ENCODE measurements at regions not wholly inside any gene's neighbourhood (a gene's known extent, or its start where the extent isn't known, plus 50 kb on each side); places are given as distances from the start of the nearest gene placed in this dataset.

- no peak for DNase-seq
These were observed 416.3 kb downstream of the SHANK2 start for GRCh38 chr11:70836071-70836470.

GRCh38 chr11:70838198-70838597, 414.2 kb downstream of the SHANK2 start:
- DNase-seq, result no peak

DNA sequence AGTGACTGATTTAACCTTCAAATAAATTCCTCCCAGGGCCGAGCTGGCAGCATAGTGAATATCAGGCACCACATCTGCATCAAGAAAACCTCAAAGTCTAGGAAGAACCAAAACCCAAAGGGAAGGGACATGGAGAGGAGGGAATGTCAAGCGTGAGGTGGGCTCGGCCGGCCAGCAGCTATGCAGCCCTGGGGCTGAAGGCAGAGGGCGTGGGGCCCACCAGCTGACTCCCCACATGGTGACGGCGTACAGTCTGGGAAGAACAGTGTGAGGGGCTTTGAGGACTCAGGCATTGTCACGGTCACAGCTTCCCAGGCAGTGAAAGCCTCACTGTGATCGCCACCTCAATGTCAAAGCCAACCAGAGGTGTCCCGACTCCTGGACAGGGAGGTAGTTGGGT, 412.5 kb downstream of the SHANK2 start:
- no peak for DNase-seq

- no peak for DNase-seq
These were observed 411.1 kb downstream of the SHANK2 start for GRCh38 chr11:70841264-70841663.

DNA sequence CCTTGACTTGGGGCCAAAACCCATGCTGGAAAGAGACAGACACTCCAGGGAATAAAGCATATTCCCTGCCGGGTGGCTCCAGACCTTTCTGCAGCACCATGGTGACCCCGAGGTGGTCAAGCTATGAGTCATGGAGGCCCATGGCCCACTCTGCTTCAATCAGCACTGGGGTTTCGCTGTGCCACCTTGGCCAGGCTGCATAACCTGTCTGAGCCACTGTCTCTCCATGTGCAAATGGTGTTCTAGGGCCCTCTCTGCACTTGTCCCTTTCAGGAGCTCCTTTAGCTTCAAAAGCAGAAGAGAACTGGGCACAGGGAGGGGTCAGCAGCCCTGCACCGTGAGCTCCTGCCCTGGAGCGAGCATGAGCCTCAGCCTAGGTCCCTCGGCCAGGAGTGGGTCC, 410.1 kb downstream of the SHANK2 start:
- DNase-seq, result no peak

DNA sequence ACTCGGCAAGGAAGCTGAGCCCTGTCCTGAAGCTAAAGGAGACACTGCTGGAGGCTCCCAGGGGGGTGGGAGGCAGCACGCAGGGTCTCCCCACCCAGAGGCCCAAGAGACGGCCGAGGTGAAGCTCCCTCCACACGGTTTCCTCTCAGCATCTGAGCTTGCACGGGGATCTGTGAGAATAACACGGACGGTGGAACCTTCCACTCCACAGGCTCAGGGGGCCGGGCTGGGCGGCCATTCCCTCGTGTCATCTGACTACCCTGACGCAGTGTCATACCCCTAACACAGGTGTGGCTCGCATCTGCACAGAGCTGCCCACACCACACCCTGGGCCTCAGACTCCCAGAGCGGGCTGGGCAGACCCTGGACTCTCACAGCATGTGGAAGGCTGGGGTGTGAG, 409.7 kb downstream of the SHANK2 start:
- no peak for DNase-seq

DNA sequence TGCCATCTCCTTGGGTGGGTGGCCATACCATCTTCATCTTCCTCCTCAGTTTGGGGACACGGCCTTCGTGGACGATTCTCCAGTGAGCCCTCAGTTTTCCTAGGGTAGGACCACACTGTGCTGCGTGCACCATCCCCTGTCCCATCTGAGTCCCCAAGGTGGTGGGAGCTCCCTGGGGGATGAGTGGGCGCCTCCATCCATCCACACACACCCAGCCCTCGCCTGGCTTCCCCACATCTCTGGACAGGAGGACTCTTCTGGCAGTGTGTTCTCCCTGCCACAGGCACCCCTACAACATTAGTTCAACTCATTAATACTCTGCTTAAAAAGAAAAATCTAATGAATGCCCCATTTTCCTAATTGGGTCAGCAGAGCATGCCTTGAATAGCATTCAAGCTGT, 408.5 kb downstream of the SHANK2 start:
- DNase-seq, result no peak

GRCh38 chr11:70844387-70844786, 408.0 kb downstream of the SHANK2 start:
- no peak for DNase-seq

- no peak for DNase-seq
These were observed 406.8 kb downstream of the SHANK2 start for GRCh38 chr11:70845591-70846041.

GRCh38 chr11:70846781-70847655, 405.4 kb downstream of the SHANK2 start:
- no peak for DNase-seq

GRCh38 chr11:70848243-70848750, 404.1 kb downstream of the SHANK2 start:
- DNase-seq, result no peak

DNA sequence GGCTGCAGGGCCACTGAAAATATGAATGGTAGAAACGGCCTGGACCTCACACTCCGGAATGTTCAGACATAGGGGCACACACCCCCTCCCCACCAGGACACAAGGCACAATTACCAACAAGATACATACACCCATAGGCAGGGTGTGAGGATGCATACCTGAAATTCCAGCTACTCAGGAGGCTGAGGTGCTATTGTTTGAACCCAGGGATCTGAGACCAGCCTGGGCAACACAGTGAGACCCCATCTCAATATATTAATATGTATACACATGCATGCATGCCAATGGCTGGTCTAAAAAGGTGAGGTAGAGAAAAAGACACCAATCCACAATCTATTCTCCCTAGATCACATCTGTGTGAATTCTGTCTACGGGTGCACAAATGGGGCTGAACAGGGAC, 403.3 kb downstream of the SHANK2 start:
- no peak for DNase-seq

DNA sequence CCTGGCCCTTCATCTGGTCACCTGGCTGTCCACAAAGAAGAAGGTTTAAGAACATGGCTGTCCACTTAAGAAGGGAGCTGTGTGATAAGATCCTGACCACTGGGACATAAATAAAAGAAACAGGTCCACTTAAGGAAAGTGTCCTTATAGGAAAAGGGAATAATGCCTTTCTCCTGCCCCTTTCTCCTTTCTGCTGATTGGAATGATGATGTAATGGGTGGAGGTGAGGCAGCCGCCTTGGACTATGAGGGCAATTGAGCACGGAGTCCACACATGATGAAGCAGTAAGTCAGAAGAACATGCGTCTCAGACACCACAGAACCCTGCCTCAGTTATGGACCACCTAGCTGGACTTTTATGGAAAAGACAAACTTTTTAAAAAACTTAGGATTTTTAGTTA, 401.1 kb downstream of the SHANK2 start:
- no peak for DNase-seq

- no peak for DNase-seq
These were observed 400.5 kb downstream of the SHANK2 start for GRCh38 chr11:70851907-70852306.

GRCh38 chr11:70853068-70853769, 399.2 kb downstream of the SHANK2 start:
- DNase-seq, result no peak

GRCh38 chr11:70853770-70854108, 398.6 kb downstream of the SHANK2 start:
- no peak for DNase-seq

GRCh38 chr11:70854201-70854600, 398.2 kb downstream of the SHANK2 start:
- DNase-seq, result no peak

DNA sequence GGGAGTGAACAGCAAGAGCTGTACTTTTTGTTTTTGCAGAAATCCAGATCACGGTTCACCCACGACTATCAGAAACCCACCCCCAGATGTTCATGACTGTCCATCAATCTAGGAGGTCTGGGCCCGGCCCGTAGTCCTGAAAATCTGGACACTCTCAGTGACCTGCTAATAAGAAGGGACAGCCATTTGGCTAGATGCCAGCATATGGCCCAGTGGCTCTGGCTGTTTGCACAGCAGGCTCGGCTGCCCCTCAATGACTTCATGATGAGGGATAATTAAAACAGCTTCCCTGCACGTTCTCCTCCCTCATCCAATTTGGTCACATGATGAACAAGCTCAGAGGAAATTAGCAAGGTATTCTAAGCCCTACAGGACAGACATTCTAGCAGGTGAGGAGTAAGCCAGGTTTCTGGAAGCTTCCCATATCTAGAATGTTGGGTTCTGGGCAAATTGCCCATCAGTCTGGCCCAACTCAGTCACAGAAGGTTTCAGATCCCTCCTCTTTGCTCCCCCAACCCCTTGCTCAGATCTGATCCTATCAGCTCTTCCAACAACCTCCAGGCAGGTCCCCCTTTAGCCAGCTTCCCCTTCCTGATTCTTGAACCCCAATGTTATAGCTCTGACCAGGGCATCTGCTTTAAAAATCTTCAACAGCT, 397.3 kb downstream of the SHANK2 start:
- no peak for DNase-seq

GRCh38 chr11:70857894-70858293, 394.5 kb downstream of the SHANK2 start:
- no peak for DNase-seq

DNA sequence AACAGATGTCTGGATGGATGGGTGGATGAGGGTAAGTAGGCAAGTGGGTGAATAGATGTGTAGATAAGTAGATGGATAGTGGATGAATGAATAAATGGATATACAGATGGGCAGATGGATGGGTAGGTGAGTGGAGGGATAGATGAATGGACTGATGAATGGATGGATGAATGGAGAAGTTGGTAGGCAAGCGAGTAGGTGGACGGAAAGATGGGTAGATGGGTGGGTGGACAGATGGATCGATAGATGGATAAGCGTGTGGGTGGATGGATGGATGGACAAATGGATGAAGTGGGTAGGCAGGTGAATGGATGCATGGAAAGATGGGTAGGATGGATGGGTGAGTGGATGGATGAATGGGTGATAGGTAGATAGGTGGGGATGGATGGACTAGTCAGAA, 393.2 kb downstream of the SHANK2 start:
- DNase-seq, result no peak

DNA sequence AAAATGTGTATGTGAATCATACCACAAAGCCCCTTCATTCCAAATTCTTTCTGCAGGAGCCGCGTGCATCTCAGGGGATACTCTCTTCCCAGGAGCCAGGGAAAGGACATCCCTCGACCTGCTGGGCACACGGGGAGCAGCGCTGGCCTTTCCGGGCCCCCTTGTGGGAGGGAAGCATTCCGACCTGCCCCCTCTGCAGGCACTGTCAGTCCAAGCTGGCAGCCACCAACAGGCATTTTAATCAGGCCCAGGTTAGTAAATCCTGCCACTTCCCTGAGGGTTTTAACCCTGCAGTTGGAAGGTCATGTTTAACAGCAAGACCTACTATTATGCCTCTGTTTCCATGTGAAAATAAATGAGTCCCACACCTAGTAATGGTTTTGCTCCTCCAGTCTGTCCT, 391.5 kb downstream of the SHANK2 start:
- no peak for DNase-seq

GRCh38 chr11:70861559-70861958, 390.8 kb downstream of the SHANK2 start:
- no peak for DNase-seq

DNA sequence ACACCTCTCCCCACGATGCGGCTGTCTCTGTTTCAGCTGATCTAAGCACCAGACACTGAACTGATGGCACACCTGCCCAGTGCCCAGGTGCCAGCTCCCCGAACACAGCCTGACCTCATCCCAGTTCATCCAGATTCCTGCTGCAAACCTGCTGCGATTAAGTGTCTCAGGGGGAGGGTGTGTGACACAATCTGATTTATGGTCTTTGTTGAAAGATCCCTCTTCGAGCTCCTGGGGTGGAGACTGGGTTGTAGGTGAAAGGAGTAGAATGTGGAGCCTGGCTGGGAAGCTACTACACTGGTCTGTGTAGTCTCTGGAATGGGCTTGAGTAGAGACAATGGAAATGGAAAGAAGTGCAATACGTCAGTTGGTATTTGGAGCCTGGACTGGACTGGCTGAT, 390.3 kb downstream of the SHANK2 start:
- DNase-seq, result no peak

GRCh38 chr11:70863186-70863585, 389.2 kb downstream of the SHANK2 start:
- no peak for DNase-seq

Data from NCI-H226 (cell line).